ENCODE measurements at regions not wholly inside any gene's neighbourhood (a gene's known extent, or its start where the extent isn't known, plus 50 kb on each side); places are given as distances from the start of the nearest gene placed in this dataset.
A peak's percentile ranks its signal among the peaks of the same experiment; 100 is the strongest.
"Not testable (repeated sequence)": the region's sequence is repeated elsewhere in the genome, so short reads cannot be mapped to it uniquely, and the experiment has no call there.

DNA sequence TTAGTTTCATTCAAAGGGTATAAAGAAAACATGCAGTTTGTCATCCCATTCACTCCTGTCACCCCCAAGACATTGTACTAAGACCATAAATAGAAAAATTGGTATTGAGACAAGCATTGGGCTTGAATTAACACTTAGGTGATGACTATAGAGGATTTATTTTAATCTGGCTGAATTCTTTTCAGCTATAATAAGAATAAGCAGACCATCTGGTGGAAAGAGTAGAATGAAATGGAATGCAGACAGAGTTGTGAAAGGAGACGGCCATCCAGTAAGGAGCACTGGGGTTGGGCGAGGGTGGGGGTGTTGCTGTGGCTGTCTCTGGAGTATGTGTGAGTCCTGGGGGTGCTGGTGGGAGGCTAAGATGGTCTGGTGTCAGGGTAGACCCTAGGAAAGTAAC is 125.0 kb upstream of the IVNS1ABP start:
- no peak for DNase-seq (ENCODE audit: low read depth in 4 of 4, low spot score in 2 of 4)

DNA sequence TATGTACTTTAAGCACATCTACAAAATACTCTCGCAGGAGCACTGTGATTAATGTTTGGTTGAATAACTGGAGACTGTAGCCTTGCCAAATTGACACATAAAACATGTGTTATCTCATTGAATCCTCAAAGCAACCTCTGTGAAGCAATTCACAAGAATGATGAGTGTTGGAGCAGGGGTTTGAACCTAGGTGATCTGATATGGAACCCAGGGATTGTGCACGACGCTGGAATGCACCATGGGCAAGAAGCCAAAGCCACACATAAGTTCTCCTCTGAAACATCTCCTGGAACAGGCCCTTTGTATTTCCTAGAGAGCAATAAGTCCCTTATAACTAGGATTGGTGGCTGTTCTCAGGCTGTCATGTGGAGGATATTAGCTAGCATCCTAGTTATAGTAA is 124.6 kb upstream of the IVNS1ABP start:
- peak in 2 of 4 donors; percentile 37 to 51 for DNase-seq (ENCODE audit: low read depth in 4 of 4, low spot score in 2 of 4)

DNA sequence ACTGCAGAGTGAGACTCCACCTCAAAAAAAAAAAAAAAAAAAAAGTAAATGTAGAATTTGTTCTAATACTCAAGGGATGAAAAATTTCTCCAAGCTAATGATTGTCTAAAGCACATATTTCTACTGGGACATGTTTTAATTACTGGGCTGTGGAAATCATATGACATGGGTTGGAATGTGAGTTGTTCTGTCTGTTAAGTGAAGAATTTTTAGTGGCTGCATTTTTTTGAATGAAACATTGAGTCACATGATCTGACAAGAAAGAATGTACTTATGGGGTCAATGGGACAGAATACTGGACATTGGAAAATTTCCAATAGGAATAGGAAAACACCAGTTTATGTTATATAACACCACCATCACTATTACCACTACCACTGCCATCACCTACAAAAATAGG is 123.8 kb upstream of the IVNS1ABP start:
- peak in 2 of 4 donors; percentile 31 to 58 for DNase-seq (ENCODE audit: low read depth in 4 of 4, low spot score in 2 of 4)

DNA sequence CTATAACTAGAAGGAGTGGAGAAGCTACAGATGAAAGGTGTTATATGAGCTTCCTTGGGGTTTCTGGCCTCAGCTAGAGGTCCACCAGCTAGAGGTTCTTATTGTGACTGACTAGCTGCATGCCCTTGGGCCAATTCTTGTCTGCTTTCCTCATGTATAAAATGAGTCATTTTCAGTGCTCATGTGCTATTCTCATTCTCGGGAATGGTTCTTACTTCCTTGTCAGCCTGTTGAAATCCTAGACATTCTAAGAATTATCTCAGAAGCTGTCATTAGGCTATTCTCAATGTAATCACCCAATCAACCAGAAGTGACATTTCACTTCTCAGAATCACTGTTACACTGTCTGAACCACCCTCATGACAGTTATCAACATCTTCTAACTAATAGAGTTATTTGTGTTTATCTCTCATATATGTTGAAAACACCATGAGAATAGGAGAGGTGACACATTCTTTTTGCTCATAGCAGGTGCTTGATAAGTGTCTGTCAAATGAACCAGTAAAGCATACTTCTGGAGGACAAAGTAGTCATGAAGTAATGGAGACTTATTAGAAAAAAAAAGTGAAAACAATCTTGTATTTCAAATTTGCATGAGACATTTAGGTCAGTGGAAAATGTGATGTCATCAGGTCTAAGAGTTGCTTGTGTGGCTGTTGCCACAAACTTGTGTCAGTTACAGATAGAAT is 122.8 kb upstream of the IVNS1ABP start:
- DNase-seq (ENCODE audit: low read depth in 4 of 4, low spot score in 2 of 4) = no peak

DNA sequence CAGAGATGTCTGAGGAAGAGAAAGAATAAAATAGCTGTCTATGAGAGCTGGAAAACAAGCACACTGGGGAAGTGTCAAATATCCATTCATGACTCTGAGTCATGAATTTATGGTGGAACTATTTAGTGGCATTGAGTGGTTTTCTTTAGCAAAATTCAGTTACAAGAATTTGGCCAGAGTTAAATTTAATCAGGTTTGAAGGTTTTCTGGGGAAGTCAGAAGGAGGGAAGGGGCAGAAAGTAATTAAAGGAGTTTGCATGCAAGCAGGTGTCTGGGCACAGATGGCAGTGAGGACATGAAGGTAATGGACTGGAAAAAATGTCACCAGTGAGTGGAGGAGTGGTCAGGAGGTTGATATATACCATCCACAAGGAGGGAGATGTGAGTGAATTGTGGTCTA is 121.9 kb upstream of the IVNS1ABP start:
- no peak for DNase-seq (ENCODE audit: low read depth in 4 of 4, low spot score in 2 of 4)

DNA sequence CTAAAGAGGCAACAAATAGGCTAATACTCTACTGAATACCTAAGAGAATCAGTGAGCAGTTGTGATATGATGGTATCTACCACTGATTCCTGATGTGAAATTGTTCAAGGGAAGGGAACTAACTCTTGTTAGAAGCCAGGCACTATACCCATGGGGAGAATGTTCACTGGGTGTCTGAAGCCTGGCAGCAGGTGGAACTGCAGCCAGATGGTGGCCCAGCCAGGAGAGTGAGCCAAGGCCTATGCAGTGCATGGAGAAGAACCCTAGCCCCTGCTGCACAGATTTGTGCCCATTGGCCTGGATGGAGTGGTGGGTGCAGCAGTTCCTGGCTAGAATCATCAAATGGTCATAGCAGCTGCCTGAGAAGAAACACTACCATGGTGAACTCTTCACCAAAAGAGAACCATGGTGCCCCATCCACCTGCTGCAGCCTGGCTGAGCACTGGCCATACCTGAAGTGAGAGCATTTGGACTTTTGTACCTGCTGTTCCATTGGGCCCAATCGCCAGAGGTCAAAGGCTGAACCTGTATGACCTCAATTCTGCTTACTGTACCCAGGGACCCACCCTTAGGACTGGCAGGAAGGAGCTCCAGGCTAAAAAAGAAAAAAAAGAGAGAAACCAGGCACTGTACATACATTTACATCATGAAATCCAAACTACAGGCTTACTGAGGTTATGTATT is 118.8 kb upstream of the IVNS1ABP start:
- DNase-seq (ENCODE audit: low read depth in 4 of 4, low spot score in 2 of 4) = no peak

DNA sequence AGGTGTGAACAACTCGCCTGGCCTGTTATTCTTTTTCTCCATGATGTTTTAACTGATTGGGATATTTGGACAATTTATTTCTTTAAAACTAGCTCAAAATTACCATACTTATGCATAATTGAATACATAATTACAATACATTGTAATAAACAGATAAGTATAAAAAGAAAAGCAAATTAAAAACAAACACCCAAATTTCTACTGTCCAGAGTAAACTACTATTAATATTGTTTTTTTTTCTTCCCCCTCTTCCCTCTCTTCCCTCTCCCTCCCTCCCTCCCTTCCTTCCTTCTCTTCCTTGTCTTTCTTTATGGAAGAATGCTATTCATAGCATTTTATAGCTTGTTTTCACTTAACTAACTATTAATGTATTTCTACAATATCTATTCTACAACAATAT is 117.7 kb upstream of the IVNS1ABP start:
- no peak for DNase-seq (ENCODE audit: low read depth in 4 of 4, low spot score in 2 of 4)

DNA sequence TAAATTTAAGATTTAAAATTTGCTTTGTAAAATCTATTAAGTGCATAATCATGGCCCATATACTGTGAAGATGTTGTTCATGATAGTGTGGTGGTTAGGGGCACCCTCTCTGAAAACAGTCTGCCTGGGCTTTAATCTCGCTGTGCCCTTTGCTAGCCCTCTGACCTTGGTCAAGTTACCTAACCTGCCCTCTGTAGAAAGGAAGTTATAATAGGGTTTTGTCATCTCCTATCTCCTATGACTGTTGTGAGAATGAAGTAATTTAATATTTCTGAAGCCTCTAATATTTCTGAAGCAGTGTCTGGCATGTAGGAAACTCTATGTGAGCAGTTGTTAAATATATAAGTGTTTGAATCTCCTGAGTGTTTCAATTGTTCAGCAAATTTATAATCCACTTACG is 116.6 kb upstream of the IVNS1ABP start:
- no peak for DNase-seq (ENCODE audit: low read depth in 4 of 4, low spot score in 2 of 4)

DNA sequence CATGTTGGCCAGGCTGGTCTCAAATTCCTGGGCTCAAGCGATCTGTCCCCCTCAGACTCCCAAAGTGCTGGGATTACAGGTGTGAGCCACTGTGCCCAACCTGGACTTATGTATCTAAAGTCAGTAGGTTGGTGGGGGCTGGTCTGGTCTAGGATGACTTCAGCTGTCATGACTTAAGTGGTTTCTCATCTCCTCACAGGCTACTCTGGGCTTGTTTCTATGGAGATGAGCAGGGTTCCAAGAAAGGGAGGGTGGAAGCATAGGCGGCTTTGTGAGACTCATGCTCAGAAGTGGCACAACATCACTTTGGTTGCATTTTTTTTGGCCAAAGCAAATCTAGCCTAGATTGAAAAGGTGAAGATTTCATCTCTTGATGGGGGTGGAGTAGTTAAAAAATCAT is 115.9 kb upstream of the IVNS1ABP start:
- no peak for DNase-seq (ENCODE audit: low read depth in 4 of 4, low spot score in 2 of 4)

DNA sequence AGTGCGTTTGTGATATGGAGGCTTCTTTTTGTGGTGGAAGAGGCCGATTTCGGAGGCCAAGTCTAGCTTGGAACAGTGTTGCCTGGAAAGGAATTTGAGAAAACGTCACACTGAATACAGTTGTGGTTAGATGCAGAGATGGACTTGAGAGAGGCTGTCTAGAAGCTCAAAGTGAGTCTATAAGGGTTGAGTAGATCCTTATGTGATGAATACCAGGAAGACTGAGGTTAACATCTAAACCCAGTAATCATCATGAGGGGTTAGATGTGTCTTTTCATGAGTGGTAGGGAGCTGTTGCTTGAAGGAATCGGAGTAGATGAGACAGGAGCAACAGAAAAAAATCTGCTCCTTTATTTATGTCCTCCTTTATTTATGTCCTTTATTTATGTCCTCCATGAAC is 114.6 kb upstream of the IVNS1ABP start:
- no peak for DNase-seq (ENCODE audit: low read depth in 4 of 4, low spot score in 2 of 4)

DNA sequence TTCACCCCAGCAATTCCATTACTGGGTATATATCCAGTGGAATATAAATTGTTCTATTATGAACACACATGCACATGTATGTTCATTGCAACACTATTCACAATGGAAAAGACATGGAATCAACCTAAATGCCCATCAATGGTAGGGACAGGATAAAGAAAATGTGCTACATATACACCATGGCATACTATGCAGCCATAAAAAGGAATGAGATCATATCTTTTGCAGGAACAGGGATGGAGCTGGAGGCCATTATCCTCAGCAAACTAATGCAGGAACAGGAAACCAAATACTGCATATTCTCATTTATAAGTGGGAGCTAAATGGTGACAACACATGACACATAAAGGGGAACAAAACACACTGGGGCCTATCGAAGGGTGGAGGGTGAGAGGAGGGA is 112.6 kb upstream of the IVNS1ABP start:
- not testable (repeated sequence) for DNase-seq (ENCODE audit: low read depth in 4 of 4, low spot score in 2 of 4)

DNA sequence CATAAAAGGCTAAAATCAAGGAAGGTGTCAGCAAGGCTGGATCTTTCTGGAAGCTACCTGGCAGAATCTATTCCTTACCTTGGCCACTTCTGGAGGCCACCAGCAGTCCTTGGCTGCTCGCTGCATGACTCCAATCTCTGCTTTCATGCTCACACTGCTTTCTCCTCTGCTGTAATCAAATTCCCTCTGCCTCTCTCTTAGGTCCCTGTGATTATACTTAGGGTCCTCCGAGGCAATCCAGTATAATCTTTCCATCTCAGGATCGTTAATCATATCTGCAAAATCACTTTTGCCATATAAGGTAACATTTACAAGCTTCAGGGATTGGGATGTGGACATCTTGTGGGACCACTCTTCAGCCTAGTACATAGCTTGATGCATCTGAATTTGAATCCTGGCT is 110.7 kb upstream of the IVNS1ABP start:
- DNase-seq (ENCODE audit: low read depth in 4 of 4, low spot score in 2 of 4) = no peak

DNA sequence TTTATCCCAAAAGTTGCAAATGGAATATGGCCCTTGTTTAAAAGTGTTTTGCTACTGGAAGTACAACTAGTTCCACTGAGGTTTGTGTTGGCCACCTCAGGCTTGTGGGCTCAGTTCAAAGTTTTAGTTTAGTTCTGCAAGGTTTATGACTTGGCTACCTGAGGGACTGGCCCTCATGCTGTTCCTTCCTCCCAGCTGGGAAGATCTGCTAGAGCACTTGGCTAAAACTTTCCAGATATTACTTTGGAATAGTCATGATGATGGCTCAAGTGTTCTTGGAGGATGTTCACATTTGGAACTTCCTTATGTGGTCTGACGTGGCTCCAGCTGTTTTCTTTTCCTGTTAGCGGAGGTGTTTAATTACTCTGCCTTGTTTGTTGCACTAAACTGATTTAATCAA is 110.2 kb upstream of the IVNS1ABP start:
- no peak for DNase-seq (ENCODE audit: low read depth in 4 of 4, low spot score in 2 of 4)

DNA sequence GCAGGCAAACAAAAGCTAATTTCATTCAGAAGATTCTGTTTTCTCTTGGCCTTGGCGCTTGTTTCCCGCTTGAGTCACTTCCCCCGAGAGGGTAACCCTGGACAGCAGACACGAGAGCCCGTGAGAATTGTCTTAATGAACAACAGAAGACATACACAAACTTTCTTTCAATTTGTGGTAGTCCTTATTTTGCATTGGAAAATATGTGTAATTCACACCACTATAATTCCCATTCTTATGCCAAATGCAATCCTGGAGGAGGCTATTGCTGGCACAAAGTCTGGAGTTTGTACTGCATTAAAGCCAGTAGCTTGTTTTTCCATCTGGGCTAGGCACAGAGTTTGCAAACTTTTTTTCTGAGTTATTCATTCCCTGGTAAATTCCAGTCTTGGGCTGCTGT is 109.8 kb upstream of the IVNS1ABP start:
- DNase-seq (ENCODE audit: low read depth in 4 of 4, low spot score in 2 of 4) = no peak

DNA sequence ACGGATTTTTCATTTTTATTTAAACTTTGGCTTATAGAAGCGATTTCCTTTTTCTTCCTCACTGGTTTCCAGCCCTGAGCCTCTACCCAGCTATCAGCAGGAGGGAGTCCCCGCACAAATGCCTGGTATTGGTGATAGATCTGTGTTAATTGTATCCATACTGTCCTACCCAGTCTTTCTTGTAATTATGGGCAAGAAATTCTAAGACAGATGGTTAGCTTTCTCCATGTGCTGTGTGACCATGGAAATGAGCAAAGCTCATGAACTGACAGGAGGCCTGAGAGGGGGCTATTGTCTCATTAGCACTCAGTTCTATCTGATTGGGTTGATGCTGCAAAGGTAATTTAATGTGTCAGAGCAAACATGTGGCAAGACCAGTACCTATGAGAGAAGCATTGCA is 108.1 kb upstream of the IVNS1ABP start:
- DNase-seq (ENCODE audit: low read depth in 4 of 4, low spot score in 2 of 4) = no peak

DNA sequence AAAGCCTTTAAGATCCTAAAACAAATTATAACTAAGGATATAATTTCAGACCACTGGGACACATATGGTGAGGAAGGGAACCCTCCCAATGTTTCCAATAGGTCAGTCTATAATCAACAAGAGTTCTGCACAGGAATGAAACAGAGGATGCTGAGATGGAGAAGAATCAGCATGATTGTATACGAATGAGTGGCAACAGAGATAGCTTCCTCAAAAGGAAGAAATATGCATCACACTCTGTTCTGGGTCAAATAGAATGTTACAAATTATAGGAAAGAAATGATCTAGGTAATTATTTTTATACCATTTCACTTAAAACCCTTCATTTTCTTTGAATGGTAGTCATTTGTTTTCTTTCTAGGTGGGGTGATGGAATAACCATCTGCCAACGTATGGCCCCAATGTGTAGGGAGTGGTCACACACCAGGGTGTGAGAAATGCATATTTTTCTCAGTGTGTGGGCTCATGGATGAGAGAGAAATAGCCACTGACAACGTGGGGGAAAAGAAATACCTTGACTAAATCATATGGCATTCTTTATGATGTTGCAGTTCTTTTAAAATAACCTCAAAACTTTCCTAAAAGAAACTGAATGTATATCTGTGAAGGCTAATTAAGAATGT is 104.6 kb upstream of the IVNS1ABP start:
- no peak for DNase-seq (ENCODE audit: low read depth in 4 of 4, low spot score in 2 of 4)

DNA sequence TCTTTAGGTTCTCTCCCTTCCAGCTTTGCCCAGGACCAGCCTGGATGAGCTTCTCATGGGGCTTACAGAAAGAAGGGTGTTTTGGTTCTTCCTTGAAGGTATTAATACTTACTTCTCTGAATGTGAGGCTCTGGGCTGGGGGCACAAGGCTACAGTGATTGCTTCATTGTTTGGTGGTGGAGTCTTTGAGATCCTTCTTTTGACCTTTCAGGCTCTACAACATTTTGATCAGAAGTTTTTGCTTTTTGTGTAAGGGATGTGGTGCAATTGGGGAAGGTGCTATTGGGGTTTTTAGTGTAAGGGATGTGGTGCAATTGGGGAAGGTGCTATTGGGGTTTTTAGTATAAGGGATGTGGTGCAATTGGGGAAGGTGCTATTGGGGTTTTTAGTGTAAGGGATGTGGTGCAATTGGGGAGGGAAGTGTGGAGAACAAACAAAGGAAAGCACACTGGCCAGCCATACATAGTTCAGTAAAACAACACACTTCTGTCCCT is 103.6 kb upstream of the IVNS1ABP start:
- no peak for DNase-seq (ENCODE audit: low read depth in 4 of 4, low spot score in 2 of 4)

DNA sequence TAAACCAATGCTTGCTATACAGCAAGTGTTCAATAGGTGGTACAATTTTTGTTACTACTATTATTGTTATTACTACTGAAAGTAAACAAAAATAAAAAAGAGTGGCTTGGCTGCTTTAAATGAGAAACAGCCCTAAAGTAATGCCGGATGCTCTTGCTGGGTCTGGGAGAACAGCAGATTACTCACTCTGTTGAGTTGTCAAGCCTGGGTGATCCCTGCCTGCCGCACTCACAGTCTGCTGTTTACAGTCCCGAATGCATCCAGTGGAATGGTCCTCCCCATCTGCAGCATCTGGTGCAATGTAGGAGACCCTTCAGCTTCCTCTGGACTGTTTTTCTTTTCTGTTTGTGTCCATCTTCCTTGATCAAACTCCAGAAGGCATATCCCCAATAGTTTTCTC is 102.7 kb upstream of the IVNS1ABP start:
- DNase-seq (ENCODE audit: low read depth in 4 of 4, low spot score in 2 of 4) = no peak

DNA sequence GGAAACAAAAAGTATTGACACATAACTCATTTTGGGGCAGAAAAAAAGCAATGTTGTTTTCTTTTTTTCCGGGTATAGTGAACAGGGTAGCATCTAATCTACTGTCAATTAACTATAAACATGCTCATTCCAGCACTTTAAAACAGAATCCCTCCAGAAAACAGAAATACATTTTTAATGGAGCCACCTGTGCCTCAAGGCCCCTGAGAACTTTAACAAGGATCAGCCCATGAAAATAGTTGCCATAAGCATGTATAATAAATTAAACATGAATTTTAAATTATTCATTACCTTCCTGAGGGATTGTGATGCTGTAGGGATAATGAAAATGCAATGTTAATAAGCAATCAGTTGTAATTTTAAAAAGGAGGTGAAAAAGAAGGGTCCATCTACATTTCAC is 101.4 kb upstream of the IVNS1ABP start:
- DNase-seq (ENCODE audit: low read depth in 4 of 4, low spot score in 2 of 4) = no peak

DNA sequence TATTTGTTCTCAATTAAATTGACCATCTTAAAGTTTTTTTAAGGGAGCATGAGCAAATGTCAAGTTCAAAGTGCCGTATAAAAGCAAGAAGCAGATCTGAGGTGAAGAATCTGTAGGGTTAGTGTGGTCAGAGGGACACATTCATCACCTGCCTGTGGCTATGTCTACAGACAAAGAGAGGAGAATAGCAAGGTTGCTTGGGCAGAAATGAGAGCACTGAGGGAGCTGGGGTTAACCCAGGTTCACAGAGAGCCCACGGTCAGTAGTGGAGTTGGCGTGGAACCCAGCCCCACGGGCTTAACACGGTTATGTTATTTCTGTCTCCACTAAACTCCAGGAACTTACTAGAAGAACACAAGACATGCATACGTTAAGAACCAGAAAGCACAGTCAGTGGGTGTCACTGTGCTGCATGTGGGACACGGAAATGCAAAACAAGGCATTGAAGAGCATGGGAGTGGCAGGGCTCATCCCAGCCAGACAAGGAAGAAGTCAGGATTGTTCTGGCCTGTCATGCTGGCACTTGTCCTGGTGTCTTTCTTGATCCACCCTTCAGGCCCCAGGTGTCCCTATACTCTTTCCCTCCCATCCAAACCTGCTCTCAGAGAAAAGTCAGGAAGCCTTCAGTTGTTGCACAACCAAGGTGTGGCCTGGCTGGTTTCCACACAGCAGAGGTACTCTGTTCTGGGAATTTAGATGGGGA is 95.5 kb upstream of the IVNS1ABP start:
- DNase-seq (ENCODE audit: low read depth in 4 of 4, low spot score in 2 of 4) = no peak

DNA sequence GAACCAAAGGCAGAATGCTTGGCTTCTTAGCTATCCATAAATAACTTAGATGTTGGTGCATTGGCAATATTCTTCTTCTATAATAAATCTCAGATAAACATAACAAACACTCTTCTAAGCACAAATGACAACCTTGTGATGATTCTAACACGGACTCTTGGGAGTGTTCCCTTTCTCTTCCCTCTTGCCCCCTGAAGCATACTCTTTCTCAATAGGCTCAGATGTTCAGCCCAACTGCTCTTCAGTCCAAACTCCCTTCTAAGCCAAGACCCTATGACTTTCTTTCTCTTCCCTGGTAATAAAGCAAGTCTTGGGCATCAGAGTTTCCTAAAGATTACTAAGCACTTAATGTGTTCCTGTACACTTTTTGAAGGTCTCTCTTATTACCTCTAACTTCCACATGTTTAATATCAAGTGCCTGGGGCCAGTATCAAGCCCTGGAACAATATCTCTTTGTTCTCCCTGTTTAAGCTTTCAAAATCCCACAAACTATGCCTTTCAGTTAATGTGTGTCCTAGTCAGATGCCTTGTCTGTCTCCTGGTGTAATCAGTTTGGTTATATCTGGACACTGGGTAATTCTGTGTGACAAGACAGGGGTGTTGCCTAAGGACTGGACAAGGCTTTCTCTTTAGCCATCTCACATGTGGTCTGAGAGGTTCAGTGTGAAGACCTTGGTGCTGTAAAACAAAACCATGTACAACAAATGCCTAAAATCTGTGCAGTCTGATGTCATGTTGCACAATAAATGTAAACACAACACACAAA is 92.9 kb upstream of the IVNS1ABP start:
- no peak for DNase-seq (ENCODE audit: low read depth in 4 of 4, low spot score in 2 of 4)
